ENCODE measurements at regions not wholly inside any gene's neighbourhood (a gene's known extent, or its start where the extent isn't known, plus 50 kb on each side); places are given as distances from the start of the nearest gene placed in this dataset.
A peak's percentile ranks its signal among the peaks of the same experiment; 100 is the strongest.

DNA sequence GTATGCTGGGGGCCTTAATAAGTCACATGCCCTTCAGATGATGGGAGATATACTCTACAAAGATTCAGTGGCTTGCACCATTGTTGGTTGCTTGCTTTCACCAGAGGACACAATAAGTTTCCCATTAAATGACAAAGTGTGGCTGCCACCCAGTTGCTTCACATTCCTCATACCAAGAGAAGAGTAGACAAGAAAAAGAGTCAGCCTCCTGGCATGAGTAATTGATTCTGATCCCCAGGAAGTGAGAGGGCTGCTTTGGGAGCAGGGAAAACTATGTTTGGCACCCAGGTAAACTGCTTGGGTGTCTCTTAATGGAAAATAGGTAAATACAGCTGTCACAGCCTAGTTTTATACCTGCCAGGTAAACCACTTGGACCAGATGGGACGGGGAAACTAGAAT is 66.7 kb upstream of the IL6 start:
- TF ChIP-seq, protein P1, sequence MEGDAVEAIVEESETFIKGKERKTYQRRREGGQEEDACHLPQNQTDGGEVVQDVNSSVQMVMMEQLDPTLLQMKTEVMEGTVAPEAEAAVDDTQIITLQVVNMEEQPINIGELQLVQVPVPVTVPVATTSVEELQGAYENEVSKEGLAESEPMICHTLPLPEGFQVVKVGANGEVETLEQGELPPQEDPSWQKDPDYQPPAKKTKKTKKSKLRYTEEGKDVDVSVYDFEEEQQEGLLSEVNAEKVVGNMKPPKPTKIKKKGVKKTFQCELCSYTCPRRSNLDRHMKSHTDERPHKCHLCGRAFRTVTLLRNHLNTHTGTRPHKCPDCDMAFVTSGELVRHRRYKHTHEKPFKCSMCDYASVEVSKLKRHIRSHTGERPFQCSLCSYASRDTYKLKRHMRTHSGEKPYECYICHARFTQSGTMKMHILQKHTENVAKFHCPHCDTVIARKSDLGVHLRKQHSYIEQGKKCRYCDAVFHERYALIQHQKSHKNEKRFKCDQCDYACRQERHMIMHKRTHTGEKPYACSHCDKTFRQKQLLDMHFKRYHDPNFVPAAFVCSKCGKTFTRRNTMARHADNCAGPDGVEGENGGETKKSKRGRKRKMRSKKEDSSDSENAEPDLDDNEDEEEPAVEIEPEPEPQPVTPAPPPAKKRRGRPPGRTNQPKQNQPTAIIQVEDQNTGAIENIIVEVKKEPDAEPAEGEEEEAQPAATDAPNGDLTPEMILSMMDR (IDR thresholded peaks at IDR 0.05; ENCODE audit: low read depth, low read length) = no peak
- no peak overlapping the region for H3K4me3 ChIP-seq (replicated peaks in 1 of 2; ENCODE audit: low read depth in 2 of 2, low read length in 2 of 2)
- no peak for DNase-seq (ENCODE audit: low read depth in 2 of 2)

DNA sequence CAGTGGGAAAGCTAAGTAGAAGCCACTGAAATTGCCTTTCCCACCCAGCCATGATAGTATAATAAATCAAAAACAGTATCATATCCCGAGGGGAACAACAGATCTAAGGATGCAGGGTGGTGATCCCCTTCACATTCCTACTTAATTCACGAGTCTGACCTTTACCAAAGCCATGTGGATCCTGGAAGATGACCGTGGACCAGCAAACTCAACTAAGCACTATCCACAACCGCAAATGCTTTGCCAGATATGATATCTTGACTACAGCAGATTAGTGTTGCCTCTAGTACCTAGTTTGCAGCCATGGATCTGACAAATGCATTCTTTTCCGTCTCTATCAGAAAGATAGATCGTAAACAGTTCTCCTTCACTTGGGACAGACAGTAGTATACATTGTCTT is 67.3 kb upstream of the IL6 start:
- TF ChIP-seq, protein P1 (IDR thresholded peaks at IDR 0.05; ENCODE audit: low read depth, low read length) = no peak
- no peak for DNase-seq (ENCODE audit: low read depth in 2 of 2)
- H3K4me3 ChIP-seq (replicated peaks in 1 of 2; ENCODE audit: low read depth in 2 of 2, low read length in 2 of 2) = no peak overlapping the region

DNA sequence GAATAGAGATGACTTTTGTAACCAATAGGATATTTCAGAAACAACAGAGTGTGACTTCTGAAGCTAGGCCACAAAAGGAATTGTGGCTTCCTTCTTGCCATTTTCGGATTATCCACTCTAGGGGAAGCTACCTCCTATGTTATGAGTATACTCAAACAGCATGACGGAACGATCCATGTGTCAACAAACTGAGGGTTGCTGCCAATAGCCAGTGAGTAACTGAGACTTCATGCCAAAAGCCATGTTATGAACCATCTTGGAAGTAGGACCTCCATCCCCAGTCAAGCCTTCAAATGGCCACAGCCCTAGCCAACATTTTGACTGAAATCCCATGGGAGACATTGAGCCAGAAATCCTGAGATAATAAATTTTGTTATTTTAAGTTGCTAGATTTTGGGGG is 69.0 kb upstream of the IL6 start:
- peak in 1 of 2 donors; percentile 58 for DNase-seq (ENCODE audit: low read depth in 2 of 2)
- TF ChIP-seq, protein P1 (IDR thresholded peaks at IDR 0.05; ENCODE audit: low read depth, low read length) = no peak
- H3K4me3 ChIP-seq (replicated peaks in 1 of 2; ENCODE audit: low read depth in 2 of 2, low read length in 2 of 2) = no peak overlapping the region

DNA sequence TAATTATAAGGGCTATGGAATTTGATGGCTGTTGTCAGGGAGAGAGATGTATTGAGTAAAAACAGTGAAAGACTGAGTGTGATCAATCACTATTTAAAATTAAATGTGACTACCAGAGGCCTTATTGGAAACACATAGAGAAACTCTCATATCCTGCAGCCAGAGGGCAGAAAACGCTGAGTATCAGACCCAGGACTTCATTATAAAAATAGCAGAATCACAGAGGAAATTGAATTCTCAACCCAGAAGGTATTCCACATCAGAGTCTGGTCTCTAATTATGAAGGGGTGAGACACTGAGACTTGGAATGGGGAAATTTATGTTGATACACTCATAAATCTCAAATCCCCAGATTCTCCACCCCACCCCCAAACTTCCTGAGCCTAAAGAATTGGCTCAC is 69.5 kb upstream of the IL6 start:
- TF ChIP-seq, protein P1 (IDR thresholded peaks at IDR 0.05; ENCODE audit: low read depth, low read length) = no peak
- peak in 1 of 2 donors; percentile 26 for DNase-seq (ENCODE audit: low read depth in 2 of 2)

DNA sequence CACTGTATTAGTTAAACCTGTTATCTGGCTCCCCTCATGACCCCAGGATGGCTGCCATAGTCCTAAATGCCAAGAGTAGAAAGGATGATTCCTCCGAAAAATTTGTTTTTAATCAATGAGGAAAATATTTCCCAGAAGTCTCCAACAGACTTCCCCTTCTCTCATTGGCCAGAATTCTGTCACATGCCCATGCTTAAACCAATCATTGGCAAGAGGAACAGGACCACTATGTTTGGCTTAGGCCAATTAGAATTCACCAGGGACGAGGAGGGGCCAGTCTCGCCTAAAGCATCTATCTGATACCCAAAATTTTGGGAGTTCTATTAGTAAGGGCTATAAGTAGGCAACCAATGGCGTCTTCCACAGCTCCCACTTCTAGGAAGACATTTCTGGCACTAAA is 71.2 kb upstream of the IL6 start:
- no peak for DNase-seq (ENCODE audit: low read depth in 2 of 2)
- TF ChIP-seq, protein P1 (IDR thresholded peaks at IDR 0.05; ENCODE audit: low read depth, low read length) = no peak
- H3K4me3 ChIP-seq (replicated peaks in 1 of 2; ENCODE audit: low read depth in 2 of 2, low read length in 2 of 2) = no peak overlapping the region

More for the DNA sequence above, 69.5 kb upstream of the IL6 start:
- no peak overlapping the region for H3K4me3 ChIP-seq (replicated peaks in 1 of 2; ENCODE audit: low read depth in 2 of 2, low read length in 2 of 2)

DNA sequence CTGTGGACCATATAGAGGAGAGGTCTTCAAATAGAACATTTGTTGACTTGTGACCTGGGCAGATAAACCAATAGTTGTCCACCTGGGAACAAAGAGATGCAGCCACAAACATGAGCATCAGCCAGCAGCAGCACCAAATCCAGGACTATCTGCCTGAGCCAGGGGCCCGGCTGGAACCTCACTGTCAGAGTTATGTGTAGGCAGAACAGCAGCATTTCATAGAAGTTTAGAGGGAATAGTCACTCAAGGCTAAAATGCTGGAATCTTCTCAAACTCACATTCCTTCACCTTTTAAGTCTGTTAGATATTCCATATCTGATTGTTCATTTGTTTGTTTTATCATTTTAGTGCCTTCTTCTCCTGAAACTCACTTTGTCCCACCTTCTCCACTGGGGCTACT is 72.2 kb upstream of the IL6 start:
- no peak for DNase-seq (ENCODE audit: low read depth in 2 of 2)
- TF ChIP-seq, protein P1 (IDR thresholded peaks at IDR 0.05; ENCODE audit: low read depth, low read length) = no peak
- no peak overlapping the region for H3K4me3 ChIP-seq (replicated peaks in 1 of 2; ENCODE audit: low read depth in 2 of 2, low read length in 2 of 2)

DNA sequence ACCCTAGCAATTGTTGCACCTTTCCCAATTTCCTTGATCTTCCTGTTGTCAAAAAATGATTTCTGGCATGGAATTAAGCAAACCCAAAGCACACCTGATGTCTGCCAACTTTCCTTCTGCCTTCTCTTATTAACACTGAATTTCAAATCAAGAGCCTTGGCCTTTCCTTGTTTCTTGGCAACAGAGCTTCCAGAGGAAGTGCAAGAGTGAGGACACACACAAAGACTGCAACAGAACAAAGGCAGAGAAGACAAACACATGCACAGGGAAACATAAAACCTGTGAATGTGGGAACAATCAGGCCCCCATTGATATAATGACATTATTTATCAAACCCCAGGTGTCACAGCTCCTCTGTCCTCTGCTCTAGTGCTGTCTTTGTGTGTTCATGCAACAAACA is 73.0 kb upstream of the IL6 start:
- no peak overlapping the region for H3K4me3 ChIP-seq (replicated peaks in 1 of 2; ENCODE audit: low read depth in 2 of 2, low read length in 2 of 2)
- TF ChIP-seq, protein P1 (IDR thresholded peaks at IDR 0.05; ENCODE audit: low read depth, low read length) = no peak
- peak in 1 of 2 donors; percentile 62 for DNase-seq (ENCODE audit: low read depth in 2 of 2)
